HG03066 (cell line): ENCODE measurements at regions not wholly inside any gene's neighbourhood (a gene's known extent, or its start where the extent isn't known, plus 50 kb on each side); places are given as distances from the start of the nearest gene placed in this dataset.
"Not testable (repeated sequence)": the region's sequence is repeated elsewhere in the genome, so short reads cannot be mapped to it uniquely, and the experiment has no call there.

Experiments
- ATAC-seq: cut with Tn5 transposase; IDR thresholded peaks from one replicate; pipeline ENCODE4 v1.9.1; 2021; ENCODE audit warnings: low read depth; ENCODE audit not compliant: unreplicated experiment

DNA sequence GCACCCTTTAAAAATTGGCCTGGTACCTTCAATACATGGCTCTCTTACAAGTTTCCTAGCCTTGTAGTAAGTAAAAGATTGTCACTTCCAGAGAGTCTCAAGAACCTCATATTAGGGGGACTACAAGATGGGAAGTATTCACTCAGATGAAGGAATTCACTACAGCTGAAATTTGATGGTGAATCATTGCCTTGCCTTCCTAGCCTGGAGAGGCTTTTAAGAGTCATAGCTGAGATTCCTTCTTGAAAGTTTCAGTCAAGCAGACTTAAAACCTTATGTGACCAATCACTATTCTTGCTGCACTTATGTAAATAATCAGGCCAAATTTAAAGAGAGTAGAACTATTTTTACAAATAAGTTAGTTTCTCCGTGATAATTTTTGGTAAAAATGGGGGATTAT lies 451.6 kb downstream of the TRHDE start:
- ATAC-seq: no peak

DNA sequence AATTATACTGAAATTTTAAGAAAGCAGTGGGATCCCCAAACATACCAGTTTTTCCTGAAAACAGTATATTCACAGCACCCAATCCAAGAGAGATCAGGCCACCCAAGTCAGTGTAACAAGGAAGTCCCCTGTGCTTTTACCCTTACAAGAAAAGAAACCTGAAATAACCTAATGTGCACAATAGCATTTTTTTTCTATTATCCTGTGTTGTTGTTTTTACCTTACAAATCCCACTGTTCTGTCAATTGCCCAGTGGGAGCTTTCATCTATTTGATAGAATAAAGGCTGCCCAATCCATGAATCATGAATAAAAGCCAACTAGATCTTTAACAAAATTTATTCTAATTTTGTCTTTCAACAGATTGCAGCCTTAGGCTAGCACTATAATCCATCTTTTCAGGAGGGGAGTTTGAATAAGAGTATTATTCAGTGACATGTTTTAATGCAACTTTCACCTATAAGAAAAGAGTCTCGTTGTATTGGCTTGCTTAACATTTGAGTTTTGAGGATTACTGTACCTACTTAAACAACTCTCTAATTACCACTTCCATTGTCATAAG lies 457.4 kb downstream of the TRHDE start:
- ATAC-seq: no peak

DNA sequence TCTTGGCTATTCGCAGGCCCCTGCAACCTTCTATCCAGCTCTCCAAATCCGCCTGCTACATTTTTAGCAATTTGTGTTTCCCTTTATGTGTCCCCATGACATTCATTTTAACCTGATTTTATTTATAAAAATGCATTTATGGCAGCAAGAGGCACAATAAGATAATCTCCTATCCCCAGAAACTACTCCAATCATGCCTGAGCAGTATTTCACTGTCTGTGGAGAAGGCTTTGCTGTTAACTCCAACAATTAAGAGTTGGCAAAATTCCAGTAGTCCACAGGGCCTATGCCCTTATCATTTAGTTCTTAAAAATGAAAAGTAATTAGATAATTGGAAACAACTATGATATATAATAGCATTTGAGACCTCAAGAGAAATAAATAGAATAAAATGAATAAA lies 462.4 kb downstream of the TRHDE start:
- ATAC-seq: no peak

DNA sequence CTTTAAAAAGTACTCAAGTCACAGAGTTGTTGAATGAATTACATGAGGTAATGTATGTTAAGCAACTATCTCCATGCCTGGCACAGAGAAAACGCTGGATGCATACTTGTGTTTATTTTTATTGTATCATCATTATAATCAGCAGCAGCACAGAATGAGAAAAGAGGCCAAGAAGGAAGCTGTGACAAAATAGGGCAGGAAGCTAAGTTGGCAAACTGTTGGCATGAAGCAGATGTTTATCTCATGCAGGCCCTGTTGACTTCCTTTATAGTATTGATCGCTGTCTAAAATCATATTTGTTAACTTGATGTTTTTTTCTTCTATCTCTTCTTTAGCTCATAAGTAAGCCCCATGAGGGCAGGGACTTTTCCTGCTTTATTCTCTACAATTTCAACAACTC lies 466.6 kb downstream of the TRHDE start:
- no peak for ATAC-seq

DNA sequence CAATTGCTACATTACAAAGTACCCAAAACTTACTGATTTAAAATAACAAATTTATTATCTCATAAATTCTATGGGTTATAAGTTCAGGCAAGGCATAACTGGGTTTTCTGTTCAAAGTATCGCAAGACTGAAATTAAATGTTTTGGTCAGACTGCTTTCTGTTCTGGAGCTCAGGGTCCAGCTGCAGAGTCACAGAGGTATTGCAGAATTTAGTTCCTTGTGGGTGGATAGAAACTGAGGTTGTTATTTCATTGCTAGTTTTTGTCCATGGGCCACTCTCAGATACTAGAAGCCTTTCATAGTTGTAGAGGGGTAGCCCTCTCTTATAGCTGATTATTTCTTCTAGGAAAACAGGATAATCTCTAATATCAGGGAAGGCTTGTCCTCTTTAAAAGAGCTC lies 467.9 kb downstream of the TRHDE start:
- no peak for ATAC-seq

DNA sequence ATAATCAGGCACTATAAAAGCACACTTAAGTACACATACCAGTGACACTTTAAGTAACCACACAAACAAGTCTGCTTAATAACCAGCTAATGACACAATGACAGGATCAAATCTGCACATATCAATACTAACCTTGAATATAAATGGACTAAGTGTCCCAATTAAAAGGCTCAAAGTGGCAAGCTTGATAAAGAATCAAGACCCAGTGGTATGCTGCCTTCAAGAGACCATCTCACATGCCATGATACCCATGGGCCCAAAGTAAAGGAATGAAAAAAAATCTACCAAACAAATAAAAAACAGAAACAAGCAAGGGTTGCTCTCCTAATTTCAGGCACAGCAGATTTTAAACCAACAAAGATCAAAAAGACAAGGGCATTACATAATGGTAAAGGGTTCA lies 470.4 kb downstream of the TRHDE start:
- ATAC-seq: no peak

DNA sequence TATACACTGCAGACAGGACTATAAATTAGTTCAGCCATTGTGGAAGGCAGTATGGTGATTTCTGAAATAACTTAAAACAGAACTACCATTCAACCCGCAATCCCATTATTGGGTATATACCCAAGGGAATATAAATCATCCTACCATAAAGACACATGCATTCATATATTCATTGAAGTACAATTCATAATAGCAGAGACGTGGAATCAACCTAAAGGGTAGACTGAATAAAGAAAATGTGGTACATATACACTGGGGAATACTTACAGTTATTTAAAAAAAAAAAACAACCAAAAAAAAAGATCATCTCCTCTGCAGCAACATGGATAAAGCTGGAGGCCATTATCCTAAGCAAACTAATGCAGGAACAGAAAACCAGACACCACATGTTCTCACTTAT lies 473.9 kb downstream of the TRHDE start:
- ATAC-seq: no peak

DNA sequence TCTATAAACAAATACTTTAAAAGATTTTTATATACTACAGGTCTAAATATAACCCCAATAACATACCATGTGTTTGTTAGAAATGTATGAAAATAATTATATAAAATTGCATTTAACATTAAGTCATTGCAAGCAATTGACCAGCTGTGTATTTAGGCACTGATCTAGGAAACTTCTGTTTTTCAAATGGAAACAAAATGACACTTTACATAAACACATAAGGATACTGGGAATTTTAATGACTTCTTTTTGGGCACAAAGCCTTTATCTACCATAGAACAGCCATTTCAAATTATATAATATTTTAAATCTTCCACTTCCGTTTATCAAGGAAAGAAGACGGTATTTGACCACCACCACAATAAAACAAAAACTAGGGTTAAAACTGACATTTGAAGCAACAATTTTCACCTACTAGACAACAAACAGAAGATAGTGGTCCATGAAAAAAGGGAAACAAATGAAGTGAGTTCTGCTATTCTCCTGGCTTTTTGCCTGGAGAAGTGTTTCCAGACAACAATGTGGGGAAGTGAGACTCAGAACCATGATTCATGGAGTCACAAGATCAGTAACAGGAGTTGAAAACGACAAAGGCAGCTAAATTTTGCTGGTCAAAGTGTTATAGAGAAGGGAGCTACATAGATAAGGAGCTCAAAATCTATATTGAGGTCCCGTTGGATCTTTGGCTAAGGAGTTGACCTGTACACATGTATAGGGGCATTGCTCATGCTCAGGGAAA lies 475.1 kb downstream of the TRHDE start:
- ATAC-seq: no peak

DNA sequence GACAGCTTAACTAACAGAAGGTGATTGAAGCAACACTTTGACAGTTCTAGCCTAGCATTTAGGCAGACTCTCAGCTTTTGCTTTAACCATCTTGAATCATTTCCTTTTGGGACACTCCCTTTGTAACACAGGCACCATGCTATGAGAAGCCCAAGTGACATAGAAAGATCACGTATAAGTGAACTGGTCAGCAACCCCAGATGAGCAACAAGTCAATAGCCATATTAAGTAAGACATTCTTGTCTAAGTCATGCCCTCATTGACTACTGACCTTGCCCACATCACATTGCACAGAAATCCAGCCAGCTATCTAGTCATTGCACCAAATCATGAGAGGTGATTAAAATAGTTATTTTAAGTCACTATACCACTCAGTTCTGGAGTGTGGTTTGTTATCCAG lies 476.8 kb downstream of the TRHDE start:
- ATAC-seq: no peak

DNA sequence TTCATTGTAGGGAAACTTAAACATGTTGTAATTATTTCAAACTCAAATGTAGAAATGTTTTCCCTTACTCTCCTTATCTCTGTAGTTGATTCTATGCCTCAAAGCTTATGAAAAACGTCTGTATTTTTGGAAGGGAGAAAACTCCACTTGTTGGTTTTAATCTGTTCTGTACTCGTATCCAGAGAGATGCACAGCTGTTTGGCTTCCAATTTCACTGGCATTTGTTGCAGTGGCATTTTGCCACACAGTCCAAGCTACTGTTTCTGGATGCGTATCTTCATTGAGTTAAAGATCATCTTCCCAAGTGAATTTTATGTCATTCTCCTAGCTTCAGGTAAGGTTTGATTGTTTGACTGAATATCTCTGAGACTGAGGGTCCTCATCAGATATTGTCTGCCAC lies 481.4 kb downstream of the TRHDE start:
- ATAC-seq: no peak

DNA sequence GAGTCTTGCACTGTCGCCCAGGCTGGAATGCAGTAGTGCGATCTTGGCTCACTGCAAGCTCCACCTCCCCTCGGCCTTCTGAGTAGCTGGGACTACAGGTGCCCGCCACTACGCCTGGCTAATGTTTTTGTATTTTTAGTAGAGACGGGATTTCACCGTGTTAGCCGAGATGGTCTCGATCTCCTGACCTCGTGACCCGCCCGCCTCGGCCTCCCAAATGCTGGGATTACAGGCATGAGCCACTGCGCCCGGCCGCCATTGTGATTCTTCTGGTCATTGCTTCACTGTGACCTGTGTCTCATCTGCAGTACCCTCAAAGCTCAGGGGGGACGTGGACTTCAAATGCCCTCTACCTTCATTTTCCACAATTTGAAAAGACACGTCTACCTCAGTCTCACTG lies 481.9 kb downstream of the TRHDE start:
- ATAC-seq: not testable (repeated sequence)

DNA sequence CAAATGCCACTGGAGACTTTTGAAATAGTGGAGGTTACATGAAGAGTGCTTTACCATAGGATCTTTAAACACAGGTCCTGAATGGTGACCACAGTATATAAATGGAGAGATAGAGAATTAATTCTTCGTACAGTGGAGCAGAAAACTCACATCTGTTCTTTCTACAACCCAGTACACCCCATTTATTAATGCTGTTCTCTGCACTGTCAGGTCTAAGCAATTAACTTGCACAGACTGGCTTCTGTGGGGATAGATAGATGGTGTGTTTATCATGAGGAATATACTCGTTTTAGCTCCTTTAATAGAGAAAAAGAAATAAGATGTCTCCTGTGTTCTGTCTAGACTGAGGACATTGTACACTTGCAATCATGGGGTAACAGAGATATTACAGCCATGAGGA lies 494.3 kb downstream of the TRHDE start:
- no peak for ATAC-seq

DNA sequence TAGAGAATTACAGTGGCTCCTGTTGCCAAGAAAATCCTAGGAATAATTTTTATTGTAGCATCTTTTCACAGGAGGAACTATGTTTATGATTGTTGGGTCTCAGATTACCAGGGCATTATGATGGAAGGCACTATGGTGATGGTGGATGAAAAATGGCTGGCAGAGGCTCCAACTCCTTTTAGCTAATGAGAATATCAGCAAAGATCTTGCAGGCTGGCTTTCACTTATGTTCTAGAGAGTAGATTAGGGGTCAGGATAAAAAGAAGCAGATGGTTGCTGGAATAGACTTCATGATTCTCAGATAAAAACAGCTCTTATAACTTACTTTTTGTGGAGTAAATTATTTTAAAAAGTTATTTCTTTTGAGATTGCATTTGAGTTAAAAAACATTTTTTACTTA lies 501.9 kb downstream of the TRHDE start:
- no peak for ATAC-seq

DNA sequence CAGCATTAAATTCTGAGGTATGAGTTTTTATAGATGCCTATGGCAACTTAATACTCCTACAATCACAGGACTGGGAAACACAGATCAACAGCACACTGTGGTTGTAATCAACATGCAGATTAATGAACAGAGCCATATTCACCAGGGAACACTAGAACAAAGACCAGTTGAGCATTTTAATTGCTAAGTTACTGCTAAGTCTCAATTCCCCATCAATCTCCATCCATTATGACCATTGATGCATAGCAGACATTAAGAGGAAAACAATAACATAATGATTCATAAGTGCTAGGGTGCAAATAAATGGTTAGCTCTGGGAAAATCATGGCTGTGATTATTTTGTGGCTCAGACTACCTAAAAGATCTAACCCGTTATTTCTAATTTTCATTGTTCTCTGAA lies 505.6 kb downstream of the TRHDE start:
- no peak for ATAC-seq

DNA sequence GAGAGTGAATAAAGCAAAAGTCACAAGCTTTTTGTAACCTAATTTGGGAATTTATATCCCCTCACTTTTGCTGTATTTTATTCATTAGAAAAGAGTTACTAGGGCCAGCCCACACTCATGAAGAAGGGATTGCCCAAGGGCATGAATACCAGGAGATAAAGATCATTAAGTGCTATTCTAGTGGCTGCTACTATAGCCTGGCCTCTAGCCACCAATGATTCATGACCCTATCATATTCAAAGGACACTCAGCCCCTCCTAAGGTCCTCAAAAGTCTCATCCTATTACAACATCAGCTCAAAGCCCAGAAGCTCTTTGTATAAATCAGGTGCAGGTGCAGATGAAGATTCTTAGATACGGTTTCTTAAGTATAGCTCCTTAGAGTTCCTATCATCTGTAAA lies 518.1 kb downstream of the TRHDE start:
- ATAC-seq: no peak

DNA sequence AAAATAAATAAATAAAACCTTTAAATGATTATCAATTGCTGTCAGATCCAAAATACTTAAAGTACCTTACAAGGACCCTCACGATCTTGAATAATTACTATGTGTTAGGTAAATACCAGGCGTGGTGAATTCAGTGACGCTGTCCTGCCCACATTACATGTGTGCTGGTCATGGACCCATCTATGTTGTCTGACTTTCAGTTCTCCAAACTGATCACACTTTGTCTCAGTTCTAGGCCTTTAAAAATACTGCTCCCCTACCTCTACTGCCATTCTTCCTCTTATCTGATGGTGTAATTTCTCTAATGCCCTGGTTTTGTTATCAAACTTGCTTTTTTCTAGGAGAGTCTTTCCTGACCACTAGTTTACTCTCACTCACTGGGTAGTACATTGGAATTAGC lies 520.7 kb downstream of the TRHDE start:
- ATAC-seq: no peak

DNA sequence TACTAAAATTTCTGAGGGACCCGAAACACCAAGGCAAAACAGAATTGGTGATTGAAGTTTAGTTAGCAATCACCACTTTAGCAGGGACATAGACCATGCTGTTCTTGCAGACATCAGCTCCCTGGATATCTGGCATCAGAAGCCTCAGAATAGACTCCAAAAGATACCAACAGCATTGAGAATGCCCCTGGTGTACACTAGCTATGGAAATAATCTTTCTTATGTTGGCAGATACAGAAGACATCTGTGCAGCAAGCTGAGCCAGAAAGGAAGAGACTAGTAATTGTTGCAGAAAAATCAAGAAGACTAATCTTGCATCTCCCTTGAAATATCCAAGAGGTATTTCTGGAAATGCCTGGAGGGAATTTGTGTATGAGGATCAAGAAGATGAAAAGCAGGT lies 521.6 kb downstream of the TRHDE start:
- no peak for ATAC-seq

DNA sequence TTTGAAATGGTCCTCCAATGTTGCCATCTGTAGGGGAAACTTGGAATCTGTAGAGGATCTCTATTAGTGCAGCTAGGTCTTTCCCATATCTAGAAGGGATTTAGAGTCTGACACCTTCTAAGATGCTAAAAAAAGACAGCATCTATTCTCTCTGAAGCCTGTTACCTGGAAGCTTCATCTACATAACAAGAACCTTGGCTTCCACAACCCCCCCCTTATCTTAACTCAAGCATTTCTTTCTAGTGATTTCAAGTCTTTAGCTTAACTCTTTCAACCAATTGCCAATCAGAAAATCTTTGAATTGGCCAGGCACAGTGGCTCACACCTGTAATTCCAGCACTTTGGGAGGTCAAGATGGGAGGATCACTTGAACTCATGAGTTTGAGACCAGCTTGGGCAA lies 543.3 kb downstream of the TRHDE start:
- ATAC-seq: no peak

DNA sequence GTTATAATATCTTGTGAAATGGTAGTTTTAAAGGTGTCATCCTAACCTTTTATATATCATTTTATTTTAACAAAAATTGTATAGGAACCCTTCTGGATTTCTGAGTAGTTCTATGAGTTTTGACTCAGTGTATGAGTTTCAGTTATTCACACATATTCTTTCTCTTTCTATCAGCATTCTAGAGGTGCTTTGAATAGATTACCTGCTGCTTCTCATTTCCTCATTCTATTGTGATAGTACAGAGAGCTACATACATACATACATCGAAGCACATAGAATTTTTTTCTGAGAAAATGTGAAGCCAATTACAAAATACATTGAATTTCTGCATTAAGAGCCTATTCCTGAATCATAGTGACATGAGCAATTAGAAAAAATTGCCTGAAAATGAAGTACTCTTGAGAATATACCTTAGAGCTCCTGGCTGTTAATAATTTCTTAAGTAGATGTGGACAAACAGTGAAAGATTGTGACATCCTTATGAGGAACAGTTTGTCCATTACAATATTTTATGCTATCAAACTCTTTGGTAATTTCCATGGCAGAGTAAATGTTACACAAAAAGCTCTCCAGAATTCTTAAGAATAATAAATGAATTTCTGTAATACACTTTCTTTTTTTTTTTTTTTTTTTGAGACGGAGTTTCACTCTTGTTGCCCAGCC lies 556.6 kb downstream of the TRHDE start:
- ATAC-seq: no peak

DNA sequence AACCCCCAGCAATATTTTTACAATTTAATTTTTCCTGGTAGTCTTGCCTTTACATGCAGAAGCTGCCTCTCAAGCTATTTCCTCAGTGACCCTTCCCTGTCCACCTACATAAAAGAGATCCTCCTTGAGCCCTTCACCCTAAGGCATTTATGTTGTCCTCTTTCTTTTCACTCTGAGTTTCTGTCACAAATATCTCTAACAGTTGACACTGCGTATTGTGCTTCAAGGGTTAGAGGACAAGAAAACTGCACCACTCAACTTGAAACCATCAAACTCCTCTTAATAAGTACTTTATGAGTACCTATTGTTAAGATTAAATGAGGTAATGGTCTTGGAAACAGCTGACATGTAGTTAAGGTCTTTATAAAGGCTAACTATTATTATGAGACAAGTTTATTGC lies 557.7 kb downstream of the TRHDE start:
- no peak for ATAC-seq

DNA sequence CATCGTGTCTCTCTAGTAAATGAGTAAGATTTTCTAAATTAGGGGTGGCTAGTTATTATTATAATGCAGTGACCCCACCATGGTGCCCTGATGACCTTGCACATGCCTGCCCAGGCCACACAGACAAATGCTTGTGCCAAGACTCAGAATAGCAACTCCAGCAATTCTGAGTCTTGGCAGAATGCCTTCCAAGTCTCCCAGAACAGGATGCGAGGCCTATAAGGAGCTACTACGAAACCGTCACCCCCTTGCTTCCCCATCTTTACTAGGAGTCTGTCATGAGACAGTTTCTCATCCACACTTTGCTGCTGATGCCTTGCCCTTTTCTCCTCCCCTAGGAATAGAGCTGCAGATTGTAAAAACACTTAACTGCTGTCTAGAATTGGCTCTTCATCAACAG lies 559.9 kb downstream of the TRHDE start:
- ATAC-seq: no peak

DNA sequence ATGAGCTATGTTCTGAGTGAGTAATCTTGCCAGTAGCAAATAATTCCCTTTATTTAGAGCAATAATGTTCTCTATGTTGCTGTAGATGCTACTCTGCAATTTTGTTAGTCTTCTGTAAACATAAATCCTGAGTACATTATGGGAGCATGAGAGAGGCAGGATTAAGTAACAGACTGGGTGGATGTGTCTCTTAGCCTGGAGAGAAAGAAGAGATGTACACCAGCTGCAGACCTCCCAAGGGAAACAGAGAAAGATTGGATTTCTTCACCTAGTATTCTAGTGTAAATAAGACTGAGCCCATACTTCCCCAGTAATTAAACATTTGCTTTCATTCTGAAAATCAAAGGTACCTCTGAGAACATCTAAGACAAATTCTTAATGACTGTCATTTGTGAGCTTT lies 564.0 kb downstream of the TRHDE start:
- ATAC-seq: no peak
